Ishikawa (cell line): ENCODE measurements at regions not wholly inside any gene's neighbourhood (a gene's known extent, or its start where the extent isn't known, plus 50 kb on each side); places are given as distances from the start of the nearest gene placed in this dataset.

ENCODE experiments used
- CEBPB ChIP-seq: IDR thresholded peaks from 2 replicates; pipeline ENCODE4 v1.6.1; 2012
- CREB1 ChIP-seq: IDR thresholded peaks from 2 replicates; pipeline ENCODE4 v1.6.1; 2012; ENCODE audit warnings: low read depth
- EGR1 ChIP-seq: IDR thresholded peaks from 2 replicates; pipeline ENCODE4 v1.6.1; 2012
- EP300 ChIP-seq: IDR thresholded peaks from 2 replicates; pipeline ENCODE4 v1.6.1; 2012; ENCODE audit warnings: borderline replicate concordance
- FOXM1 ChIP-seq: IDR thresholded peaks from 2 replicates; pipeline ENCODE4 v1.6.1; 2012; ENCODE audit warnings: low read depth, borderline replicate concordance
- MAX ChIP-seq: IDR thresholded peaks from 2 replicates; pipeline ENCODE4 v1.6.1; 2012
- NFIC ChIP-seq: IDR thresholded peaks from 2 replicates; pipeline ENCODE4 v1.6.1; 2012
- RAD21 ChIP-seq: IDR thresholded peaks from 2 replicates; pipeline ENCODE4 v1.6.1; 2012; ENCODE audit warnings: low read depth
- REST ChIP-seq: IDR thresholded peaks from 2 replicates; pipeline ENCODE4 v1.6.1; 2012; ENCODE audit warnings: low read depth, mild to moderate bottlenecking
- TAF1 ChIP-seq: IDR thresholded peaks from 2 replicates; pipeline ENCODE4 v1.6.1; 2012; ENCODE audit warnings: low read depth, mild to moderate bottlenecking
- TCF12 ChIP-seq: IDR thresholded peaks from 2 replicates; pipeline ENCODE4 v1.6.1; 2012; ENCODE audit warnings: low read depth
- TEAD4 ChIP-seq: IDR thresholded peaks from 2 replicates; pipeline ENCODE4 v1.6.1; 2012
- YY1 ChIP-seq: IDR thresholded peaks from 2 replicates; pipeline ENCODE4 v1.6.1; 2012; ENCODE audit warnings: low read depth
- ZBTB7A ChIP-seq: IDR thresholded peaks from 2 replicates; pipeline ENCODE4 v1.6.1; 2012; ENCODE audit warnings: low read depth
- TF ChIP-seq, protein P1 (sequence below): IDR thresholded peaks from 2 replicates; pipeline ENCODE4 v1.6.1; 2012

- TF ChIP-seq FOXM1 (no peak), RAD21 (no peak), EGR1 (no peak), TEAD4 (no peak), REST (no peak), YY1 (no peak), MAX (no peak), TAF1 (no peak), EP300 (no peak), ZBTB7A (no peak), CREB1 (no peak), CEBPB (no peak), NFIC (no peak), TCF12 (no peak)
- TF ChIP-seq, protein P1, sequence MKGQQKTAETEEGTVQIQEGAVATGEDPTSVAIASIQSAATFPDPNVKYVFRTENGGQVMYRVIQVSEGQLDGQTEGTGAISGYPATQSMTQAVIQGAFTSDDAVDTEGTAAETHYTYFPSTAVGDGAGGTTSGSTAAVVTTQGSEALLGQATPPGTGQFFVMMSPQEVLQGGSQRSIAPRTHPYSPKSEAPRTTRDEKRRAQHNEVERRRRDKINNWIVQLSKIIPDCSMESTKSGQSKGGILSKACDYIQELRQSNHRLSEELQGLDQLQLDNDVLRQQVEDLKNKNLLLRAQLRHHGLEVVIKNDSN, result no peak
Measured at GRCh38 chr7:119748991-119749390, 524.0 kb upstream of the KCND2 start.

GRCh38 chr7:119756687-119757086 is 516.3 kb upstream of the KCND2 start:
- TF ChIP-seq, protein P1, result no peak
- TF ChIP-seq TEAD4, result no peak
- no peak for TF ChIP-seq CREB1
- no peak for TF ChIP-seq MAX
- no peak for TF ChIP-seq RAD21
- TF ChIP-seq REST, result no peak
- TF ChIP-seq YY1, result no peak

- TF ChIP-seq EP300, result no peak
- TF ChIP-seq, protein P1, result no peak
- TF ChIP-seq ZBTB7A, result no peak
- TF ChIP-seq CEBPB, result no peak
- TF ChIP-seq REST, result no peak
- no peak for TF ChIP-seq YY1
Measured at GRCh38 chr7:119758254-119758653, 514.7 kb upstream of the KCND2 start.

GRCh38 chr7:119761776-119762175 is 511.2 kb upstream of the KCND2 start:
- no peak for TF ChIP-seq RAD21
- TF ChIP-seq MAX, result no peak
- TF ChIP-seq REST, result no peak
- TF ChIP-seq CREB1, result no peak
- no peak for TF ChIP-seq EP300
